HG03025 (cell line): ENCODE measurements at regions not wholly inside any gene's neighbourhood (a gene's known extent, or its start where the extent isn't known, plus 50 kb on each side); places are given as distances from the start of the nearest gene placed in this dataset.
A peak's percentile ranks its signal among the peaks of the same experiment; 100 is the strongest.
"Not testable (repeated sequence)": the region's sequence is repeated elsewhere in the genome, so short reads cannot be mapped to it uniquely, and the experiment has no call there.

Source experiments
- ATAC-seq: cut with Tn5 transposase; IDR thresholded peaks from one replicate; pipeline ENCODE4 v1.9.1; 2021; ENCODE audit warnings: mild to moderate bottlenecking, moderate library complexity; ENCODE audit not compliant: unreplicated experiment, low FRiP score

GRCh38 chr3:6753536-6753935 is 107.4 kb upstream of the GRM7 start:
- no peak for ATAC-seq

- ATAC-seq: not testable (repeated sequence)
Observed at GRCh38 chr3:6769532-6770396, 91.2 kb upstream of the GRM7 start.

DNA sequence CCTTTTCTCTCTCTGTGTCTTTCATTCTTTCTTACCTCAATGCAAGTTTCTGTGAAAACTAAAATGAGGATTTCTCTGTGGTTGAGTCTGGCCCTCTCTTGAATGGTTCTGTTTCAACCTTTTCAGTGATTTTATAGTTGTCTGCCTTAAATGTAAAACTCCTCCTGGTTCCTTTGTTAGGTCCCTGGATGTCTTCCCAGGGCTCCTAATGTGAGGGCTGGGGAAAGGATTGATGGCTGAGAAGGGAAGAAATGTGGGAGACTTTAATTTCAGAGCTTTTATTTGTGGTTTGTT is 90.6 kb upstream of the GRM7 start:
- ATAC-seq: no peak

GRCh38 chr3:6771171-6771570 is 89.7 kb upstream of the GRM7 start:
- ATAC-seq: no peak

GRCh38 chr3:6779140-6779539 is 81.8 kb upstream of the GRM7 start:
- no peak for ATAC-seq

DNA sequence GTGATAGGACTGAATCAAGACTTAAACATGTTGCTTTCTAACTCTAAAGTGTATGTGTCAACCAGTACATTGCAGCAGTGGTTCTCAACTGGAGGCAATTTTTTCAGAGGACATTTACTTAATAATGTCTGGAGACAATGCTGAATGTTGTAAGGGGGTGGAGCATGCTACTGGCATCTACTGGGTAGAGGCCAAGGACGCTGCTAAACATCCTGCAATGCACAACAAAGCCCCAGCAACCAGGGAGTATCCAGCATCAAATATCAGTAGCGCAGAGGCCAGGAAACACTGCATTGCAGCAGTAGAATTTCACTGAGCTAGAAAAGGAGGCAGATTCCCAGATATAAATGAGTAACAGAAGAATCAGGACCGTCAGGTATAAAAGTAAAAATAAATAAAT is 79.8 kb upstream of the GRM7 start:
- no peak for ATAC-seq

DNA sequence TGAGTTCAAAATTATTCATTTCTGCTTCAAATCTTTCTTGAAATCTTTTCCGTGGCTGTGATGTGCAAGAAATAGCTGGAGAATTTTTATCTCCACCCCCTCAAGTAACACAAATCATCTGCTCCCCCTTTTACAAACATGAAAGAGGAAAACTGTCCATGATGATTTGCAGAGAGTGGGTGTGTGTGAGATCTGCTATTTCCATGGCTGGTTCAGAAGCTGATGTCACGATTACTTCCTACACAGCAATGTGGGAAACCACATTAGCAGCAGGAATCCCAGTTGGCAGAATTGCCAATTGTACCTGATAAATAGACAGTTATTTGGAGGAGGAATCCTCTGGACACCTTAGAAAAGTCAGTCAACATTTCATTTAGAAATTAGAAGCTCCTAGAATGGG is 75.2 kb upstream of the GRM7 start:
- ATAC-seq: no peak

GRCh38 chr3:6791161-6791560 is 69.8 kb upstream of the GRM7 start:
- no peak for ATAC-seq

GRCh38 chr3:6799264-6799915 is 61.5 kb upstream of the GRM7 start:
- ATAC-seq: peak; percentile 87

DNA sequence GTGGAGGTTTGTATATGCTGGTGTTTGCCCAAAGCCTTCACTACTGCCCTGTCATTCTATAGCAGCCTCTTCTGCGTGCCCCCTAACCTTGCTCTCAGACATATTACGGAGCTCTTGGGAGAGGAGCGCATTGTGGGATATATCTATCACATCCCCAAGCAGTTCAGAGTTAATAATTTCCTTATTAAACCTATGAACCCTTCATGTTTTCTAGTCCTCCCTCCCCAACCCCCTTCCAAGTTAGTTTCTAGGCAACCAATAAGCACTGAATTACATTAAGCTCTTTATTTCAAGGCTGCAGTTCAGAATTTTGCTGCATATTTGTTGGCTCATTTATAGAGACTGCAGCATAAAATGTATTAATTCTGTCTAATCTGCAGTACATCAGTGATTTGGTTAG is 57.3 kb upstream of the GRM7 start:
- ATAC-seq: no peak

DNA sequence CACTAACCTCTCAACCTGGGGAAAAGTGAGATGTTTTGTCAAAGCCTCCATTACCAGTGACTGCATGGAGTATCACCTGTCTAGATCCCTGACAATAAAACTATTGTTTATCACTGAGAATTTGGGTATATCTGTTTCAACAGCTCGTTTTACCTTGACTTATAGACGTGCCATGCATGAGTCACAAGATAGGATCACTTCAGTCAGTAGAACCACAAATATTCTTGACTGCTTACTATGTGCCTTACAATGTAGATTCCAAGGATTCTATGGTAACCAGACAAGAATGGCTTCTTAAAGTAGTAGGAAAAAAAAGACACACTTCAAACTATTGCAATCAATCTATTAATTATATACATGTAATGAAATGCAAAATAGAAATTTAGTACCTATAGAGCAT is 55.7 kb upstream of the GRM7 start:
- no peak for ATAC-seq

- no peak for ATAC-seq
Observed at GRCh38 chr3:6806991-6807390, 53.9 kb upstream of the GRM7 start.

- no peak for ATAC-seq
Observed at GRCh38 chr3:6807967-6808588, 52.8 kb upstream of the GRM7 start.

- ATAC-seq: no peak
Observed at GRCh38 chr3:6809349-6809748, 51.6 kb upstream of the GRM7 start.
